HL-60 (cell line): ENCODE measurements at regions not wholly inside any gene's neighbourhood (a gene's known extent, or its start where the extent isn't known, plus 50 kb on each side); places are given as distances from the start of the nearest gene placed in this dataset.

ENCODE experiments used
- DNase-seq, 2 experiments: peaks; one replicate each; pipeline ENCODE4 v3.0.0-alpha.2; 2010 to 2020; ENCODE audit warnings: low read depth in 1 of 2, low spot score in 1 of 2
- H3K27ac ChIP-seq: fragments of 250-450 bp; sonication (Bioruptor Pico); replicated peaks from 2 replicates; pipeline ENCODE4 v1.5.1; 2020; ENCODE audit warnings: mild to moderate bottlenecking, moderate library complexity
- H3K27me3 ChIP-seq: fragments of 250-450 bp; sonication (Bioruptor Pico); 2 replicates; pipeline ENCODE4 v1.5.1; 2021; ENCODE audit warnings: mild to moderate bottlenecking, moderate library complexity; ENCODE audit not compliant: insufficient read depth, poor library complexity, severe bottlenecking
- H3K4me3 ChIP-seq: replicated peaks from 2 replicates; pipeline ENCODE4 v1.5.1; 2011; ENCODE audit warnings: mild to moderate bottlenecking, control low read depth, low read length; ENCODE audit not compliant: insufficient read depth
- CTCF ChIP-seq: IDR thresholded peaks from one replicate; pipeline ENCODE4 v1.5.1; 2011; ENCODE audit warnings: low read length, control low read depth, inconsistent platforms; ENCODE audit not compliant: insufficient read depth
- GABPA ChIP-seq: IDR thresholded peaks from 2 replicates; pipeline ENCODE4 v1.6.1; 2012; ENCODE audit warnings: low read depth
- POLR2AphosphoS5 ChIP-seq: IDR thresholded peaks from 2 replicates; pipeline ENCODE4 v1.6.1; 2012; ENCODE audit warnings: low read depth
- SPI1 ChIP-seq: IDR thresholded peaks from 2 replicates; pipeline ENCODE4 v1.6.1; 2012; ENCODE audit warnings: low read depth, mild to moderate bottlenecking, borderline replicate concordance
- TF ChIP-seq, protein P1 (sequence below): IDR thresholded peaks from 2 replicates; pipeline ENCODE4 v1.6.1; 2012; ENCODE audit warnings: low read depth; ENCODE audit not compliant: insufficient replicate concordance

DNA sequence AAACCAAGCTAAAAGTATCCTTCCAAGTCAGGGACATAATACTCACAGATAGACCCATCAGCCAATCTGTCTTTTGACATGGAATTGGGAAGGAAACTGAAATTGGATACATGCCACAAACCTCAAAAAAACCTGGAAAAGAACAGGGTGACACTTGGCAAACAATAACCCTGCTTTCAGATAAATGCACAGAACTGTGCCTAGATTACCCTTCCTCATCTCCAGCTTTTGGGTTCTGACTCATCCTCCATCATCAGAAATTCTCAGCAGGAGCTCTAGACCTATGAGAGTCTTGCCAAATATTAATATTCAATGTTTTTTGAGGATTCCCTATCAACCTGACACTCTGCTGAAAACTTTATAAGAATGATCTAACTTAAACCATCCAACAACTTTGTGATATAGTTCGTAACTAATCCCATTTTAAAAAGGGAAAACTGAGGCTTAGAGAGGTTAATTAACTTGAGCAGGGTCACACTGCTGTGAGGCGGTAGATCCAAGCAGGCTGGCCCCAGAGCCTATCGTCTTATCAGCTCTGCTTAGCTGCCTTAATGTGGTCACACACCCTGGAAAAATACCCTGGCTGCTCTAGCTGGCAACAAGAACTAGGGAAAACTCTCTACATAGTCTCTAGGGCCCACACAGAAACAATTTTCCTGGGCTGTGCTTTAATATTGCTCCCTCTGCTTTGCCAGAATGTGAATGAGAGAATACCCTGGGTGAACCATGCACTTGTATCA, 157.0 kb upstream of the TRPC7 start:
- Histone ChIP-seq H3K4me3 (no peak overlapping the region), H3K27ac (no peak overlapping the region), H3K27me3 (no peaks in the 10 kb centered on the region)
- TF ChIP-seq POLR2AphosphoS5 = no peak
- no peak for DNase-seq

GRCh38 chr5:136521696-136522095, 156.4 kb upstream of the TRPC7 start:
- DNase-seq = no peak
- H3K4me3 ChIP-seq = no peak overlapping the region
- TF ChIP-seq, protein P1, sequence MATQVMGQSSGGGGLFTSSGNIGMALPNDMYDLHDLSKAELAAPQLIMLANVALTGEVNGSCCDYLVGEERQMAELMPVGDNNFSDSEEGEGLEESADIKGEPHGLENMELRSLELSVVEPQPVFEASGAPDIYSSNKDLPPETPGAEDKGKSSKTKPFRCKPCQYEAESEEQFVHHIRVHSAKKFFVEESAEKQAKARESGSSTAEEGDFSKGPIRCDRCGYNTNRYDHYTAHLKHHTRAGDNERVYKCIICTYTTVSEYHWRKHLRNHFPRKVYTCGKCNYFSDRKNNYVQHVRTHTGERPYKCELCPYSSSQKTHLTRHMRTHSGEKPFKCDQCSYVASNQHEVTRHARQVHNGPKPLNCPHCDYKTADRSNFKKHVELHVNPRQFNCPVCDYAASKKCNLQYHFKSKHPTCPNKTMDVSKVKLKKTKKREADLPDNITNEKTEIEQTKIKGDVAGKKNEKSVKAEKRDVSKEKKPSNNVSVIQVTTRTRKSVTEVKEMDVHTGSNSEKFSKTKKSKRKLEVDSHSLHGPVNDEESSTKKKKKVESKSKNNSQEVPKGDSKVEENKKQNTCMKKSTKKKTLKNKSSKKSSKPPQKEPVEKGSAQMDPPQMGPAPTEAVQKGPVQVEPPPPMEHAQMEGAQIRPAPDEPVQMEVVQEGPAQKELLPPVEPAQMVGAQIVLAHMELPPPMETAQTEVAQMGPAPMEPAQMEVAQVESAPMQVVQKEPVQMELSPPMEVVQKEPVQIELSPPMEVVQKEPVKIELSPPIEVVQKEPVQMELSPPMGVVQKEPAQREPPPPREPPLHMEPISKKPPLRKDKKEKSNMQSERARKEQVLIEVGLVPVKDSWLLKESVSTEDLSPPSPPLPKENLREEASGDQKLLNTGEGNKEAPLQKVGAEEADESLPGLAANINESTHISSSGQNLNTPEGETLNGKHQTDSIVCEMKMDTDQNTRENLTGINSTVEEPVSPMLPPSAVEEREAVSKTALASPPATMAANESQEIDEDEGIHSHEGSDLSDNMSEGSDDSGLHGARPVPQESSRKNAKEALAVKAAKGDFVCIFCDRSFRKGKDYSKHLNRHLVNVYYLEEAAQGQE = no peak
- no peak for TF ChIP-seq GABPA
- TF ChIP-seq SPI1 = no peak
- TF ChIP-seq CTCF = no peak
- no peak overlapping the region for H3K27ac ChIP-seq
- H3K27me3 ChIP-seq = no peaks in the 10 kb centered on the region

GRCh38 chr5:136518814-136519213, 153.5 kb upstream of the TRPC7 start:
- no peak for DNase-seq
- Histone ChIP-seq H3K27me3 (no peaks in the 10 kb centered on the region), H3K4me3 (no peak overlapping the region), H3K27ac (no peak overlapping the region)
- TF ChIP-seq GABPA (no peak), POLR2AphosphoS5 (no peak)

- Histone ChIP-seq H3K4me3 (no peak overlapping the region), H3K27me3 (no peaks in the 10 kb centered on the region), H3K27ac (no peak overlapping the region)
- no peak for TF ChIP-seq CTCF
- TF ChIP-seq POLR2AphosphoS5 = no peak
- TF ChIP-seq, protein P1 = no peak
- TF ChIP-seq SPI1 = no peak
- no peak for TF ChIP-seq GABPA
- no peak for DNase-seq
Measured at GRCh38 chr5:136518174-136518573, 152.8 kb upstream of the TRPC7 start.

DNA sequence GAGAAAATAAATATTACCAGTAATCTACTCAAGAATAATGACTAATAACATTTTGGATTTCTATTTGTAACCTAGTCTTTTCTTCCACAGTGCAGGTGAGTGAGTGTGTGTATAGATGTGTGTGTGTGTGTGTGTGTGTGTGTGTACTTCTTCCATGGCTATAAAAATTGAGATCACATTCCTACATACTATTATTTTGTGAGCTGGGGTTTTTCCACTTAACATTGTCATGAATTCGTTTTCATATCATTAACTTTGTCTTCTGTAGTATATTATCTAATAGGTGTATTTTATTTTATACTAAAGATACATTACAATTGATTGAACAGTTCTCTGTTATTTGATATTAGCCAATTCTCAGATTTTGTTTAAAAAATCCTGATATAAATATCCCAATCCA, 152.4 kb upstream of the TRPC7 start:
- Histone ChIP-seq H3K4me3 (no peak overlapping the region), H3K27ac (no peak overlapping the region), H3K27me3 (no peaks in the 10 kb centered on the region)
- DNase-seq = no peak
- TF ChIP-seq SPI1 = no peak
- TF ChIP-seq GABPA = no peak
- TF ChIP-seq, protein P1 = no peak
- no peak for TF ChIP-seq POLR2AphosphoS5
- TF ChIP-seq CTCF = no peak
